GM19463 (cell line): ENCODE measurements at regions not wholly inside any gene's neighbourhood (a gene's known extent, or its start where the extent isn't known, plus 50 kb on each side); places are given as distances from the start of the nearest gene placed in this dataset.

ENCODE experiments used
- ATAC-seq: cut with Tn5 transposase; IDR thresholded peaks from one replicate; pipeline ENCODE4 v1.9.1; 2021; ENCODE audit warnings: mild to moderate bottlenecking, moderate library complexity; ENCODE audit not compliant: unreplicated experiment

GRCh38 chr1:30194046-30194619 lies 529.3 kb downstream of the MATN1 start:
- ATAC-seq = no peak

DNA sequence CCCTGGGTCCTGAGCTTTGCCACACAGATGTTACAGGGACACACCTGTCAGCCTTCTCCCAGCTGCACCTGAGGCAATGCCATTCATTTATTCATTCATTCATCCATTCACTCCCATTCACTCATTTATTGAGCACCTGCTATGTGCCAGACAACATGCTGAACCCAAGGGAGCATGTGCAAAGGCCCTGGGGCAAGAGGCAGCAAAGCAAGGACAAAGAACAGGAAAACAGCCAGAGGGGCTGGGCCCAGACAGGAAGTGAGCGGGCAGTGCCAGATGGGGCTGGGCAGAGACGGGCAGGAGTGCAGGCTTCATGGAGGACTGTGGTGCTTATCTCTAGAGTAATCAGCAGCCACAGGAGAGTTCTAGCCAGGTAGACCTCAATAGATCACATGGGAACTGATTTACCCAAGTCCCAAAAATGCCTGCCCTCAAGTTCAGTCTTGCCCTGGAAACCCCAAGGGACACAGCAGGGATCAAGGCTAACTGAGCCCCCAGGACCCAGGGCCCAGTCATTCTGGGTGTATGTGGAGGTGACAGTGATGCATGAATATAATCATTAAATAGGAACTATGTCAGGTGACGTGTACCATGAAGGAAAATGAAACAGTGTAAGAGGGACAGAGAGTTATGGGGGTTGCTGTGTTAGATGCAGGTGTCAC lies 530.3 kb downstream of the MATN1 start:
- no peak for ATAC-seq

- ATAC-seq = no peak
Observed at GRCh38 chr1:30191154-30191702, 532.2 kb downstream of the MATN1 start.

DNA sequence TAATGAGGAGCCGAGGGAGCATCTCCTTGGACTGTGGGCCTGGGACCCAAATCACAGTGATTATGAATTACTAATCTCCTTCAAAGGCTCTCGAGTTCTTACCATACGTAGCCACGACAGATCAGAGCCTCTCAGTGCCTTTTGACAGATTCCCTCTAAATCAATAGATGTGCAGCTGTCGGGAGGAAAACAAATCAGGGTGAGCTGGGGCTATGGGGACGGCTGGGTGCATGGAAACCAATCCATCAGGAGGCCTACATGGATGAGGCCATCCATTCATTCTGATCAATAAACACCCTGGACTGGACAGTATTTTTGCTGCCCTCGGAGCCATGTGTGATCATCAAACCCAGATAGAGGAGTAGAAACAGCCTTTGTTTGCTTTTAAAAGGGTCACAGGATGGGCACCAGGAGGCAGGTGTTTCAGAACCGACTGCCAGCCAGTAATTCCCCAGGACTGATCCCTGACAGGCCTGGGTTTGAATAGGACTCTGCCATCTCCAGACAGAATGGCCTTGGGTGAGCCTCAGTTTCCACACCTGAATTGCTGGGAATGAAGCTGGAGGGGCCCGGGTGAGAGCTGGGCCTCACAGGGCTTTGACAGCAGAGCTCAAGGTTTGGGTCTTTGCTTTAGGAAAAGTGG lies 532.8 kb downstream of the MATN1 start:
- ATAC-seq = no peak

DNA sequence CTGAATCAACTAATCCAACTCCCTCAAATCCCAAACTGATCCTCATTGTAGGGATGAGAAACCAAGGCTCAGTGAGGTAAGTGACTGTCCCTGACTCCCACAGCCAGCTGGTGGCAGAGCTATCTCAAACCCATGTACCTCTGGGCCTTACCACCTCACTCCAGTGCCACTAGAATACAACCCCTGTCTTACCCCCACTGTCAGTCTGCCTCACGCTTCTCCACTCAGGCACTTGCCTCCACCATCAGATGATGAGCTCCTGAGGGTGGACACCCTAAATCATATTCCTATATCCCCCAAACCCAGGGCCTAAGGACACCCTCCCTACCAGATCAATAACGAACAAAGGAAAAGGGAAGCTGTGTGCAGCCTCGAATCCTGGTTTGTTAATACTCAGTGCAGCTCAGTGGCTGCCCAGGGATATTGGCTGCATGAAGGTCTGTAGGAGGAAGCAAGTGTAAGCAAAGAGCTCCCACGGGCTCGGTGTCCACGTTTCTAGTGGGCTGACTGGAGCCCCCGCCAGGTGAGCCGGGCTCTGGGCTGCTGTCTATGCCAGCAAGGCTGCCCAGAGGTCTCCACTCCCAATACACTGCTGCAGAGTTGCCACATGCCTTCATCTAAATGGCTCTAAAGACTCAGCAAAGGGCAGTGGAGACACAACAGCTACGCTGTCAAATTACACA lies 533.4 kb downstream of the MATN1 start:
- ATAC-seq = no peak

DNA sequence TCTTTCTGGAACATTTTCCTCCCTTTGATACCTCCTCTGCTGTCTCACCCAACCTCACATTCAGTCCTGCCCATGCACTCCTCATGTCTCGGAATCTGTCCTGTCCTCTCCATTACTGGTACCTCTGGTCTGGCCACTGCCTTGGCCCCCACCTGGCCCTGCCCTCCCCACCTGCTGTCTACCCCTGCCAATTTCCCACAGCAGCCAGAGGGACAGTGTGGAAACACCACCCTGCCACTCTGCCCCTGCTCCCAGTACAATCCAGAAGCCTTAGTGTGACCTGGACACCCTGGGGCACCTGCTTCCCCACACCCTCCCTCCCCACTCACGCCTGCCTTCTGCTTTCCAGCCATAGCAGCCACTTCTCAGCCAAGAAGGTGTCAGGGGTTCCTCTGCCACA lies 534.4 kb downstream of the MATN1 start:
- ATAC-seq = no peak

GRCh38 chr1:30188329-30188728 lies 535.1 kb downstream of the MATN1 start:
- no peak for ATAC-seq

- no peak for ATAC-seq
Observed at GRCh38 chr1:30187413-30188023, 535.9 kb downstream of the MATN1 start.

DNA sequence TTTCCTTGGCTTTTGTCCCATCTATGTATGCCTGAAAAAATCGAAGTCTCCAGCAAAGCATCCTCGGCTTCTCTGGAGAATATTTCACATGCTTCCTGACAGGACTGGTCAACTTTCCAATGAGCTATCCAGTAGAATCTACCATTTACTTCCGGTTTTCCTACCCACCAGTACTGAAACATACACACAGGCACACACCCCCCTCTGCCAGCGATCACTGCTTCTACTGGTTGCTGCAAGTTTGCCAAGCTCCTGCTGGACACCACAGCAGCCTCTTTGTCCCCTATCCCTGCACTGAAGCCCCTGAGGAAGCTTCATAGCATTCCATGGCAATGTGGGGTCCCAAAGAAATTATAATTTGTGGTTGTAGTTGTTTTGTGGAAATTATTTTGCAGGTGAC lies 536.8 kb downstream of the MATN1 start:
- no peak for ATAC-seq

- ATAC-seq = no peak
Observed at GRCh38 chr1:30185809-30186208, 537.6 kb downstream of the MATN1 start.

DNA sequence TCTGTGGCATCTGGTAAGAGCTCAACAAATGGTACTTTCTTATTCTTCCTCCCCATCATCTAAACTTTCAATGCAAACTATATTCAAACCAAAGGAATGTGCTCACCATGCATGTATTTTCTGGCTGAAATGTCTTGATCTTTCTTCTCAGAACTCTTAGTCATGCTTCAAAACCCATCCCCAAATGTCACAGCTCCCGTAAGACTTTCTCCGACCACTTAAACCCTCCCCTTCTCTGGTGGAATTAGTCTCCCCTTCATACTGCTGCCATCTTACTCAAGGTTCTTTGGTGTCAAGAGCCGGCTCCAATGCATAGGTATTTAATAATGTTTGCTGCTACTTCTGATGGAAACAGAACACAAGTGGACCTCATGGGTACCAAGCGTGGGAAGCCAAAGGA lies 538.1 kb downstream of the MATN1 start:
- ATAC-seq = no peak

DNA sequence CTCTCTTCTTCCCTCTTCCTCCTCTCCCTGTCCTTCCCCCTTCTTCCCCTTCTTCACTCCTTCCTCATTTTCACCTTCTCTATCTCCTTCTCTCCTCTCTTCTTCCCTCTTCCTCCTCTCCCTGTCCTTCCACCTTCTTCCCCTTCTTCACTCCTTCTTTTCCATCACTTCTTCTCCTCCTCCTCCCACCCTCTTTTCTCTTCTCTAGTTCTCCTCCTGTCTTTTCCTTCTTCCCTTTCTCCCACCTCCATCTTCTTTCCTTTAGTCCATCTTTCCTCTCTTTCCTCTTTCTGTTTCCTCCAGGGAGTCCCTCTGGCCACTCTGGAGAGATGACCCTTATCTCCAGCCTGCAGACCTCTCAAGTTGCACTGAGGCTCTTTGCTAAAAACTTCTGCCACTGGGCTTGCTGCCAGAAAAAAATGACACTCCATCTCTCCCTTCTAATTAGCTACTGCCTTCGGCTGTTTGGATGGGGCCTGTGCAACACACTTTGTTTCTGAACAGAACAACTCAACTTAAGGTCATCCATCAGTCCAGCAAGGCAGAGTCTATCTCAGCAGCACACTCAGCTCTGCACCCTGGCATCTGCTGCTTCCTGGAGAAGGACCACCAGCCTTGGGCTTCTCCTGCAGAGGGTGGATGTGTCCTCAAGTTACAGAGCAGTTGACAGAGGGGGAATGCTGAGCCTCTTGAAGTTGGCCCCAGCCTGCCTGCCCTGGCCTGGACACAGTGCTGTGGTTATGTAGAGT lies 538.8 kb downstream of the MATN1 start:
- no peak for ATAC-seq

GRCh38 chr1:30183895-30184294 lies 539.5 kb downstream of the MATN1 start:
- ATAC-seq = no peak

DNA sequence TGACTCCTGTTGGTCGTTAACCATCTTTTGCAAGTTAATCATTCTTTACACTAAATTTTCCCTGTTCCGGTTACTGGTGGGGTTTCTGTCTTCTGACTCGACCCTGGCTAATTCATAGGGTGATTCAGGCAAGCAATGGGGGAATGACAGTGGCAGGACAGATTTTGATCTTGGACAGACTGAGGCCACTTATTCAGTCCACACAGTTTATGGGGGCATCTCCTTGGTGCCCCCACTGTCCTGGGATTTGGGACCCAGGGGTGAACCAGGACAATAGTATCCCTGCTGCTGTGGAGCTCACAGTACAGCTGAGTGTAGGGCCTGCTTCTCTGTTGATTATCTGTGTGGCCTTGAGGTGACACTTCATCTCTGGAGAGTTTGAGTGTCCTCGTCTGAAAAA lies 540.4 kb downstream of the MATN1 start:
- ATAC-seq = no peak

DNA sequence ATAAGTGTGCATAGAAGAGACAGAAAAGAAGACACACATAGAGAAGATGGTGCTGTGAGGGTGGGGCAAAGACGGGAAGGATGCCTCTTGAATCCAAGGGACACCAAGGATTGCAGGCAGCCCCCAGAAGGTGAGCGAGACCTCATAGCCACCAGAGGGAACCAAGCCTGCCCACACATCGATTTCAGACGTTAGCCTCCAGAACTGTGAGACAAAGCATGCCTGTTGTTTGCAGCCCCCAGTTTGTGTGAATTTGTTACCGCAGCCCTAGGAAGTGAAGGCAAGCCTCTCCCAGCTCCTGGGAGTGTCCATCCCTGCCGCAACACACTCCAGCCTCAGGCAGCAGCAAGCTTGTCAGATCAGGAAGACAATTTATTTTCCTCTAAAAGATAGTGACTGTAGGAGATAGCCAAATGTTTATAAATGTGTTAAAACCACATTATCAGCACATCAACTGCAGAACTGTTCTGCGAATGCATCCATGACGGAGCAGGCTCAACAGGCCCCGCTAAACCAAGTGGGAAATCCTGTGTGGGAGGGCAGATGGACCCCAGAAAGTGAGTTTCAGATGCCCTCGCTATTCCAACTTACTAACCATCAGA lies 543.3 kb downstream of the MATN1 start:
- no peak for ATAC-seq

GRCh38 chr1:30176477-30176876 lies 546.9 kb downstream of the MATN1 start:
- no peak for ATAC-seq

DNA sequence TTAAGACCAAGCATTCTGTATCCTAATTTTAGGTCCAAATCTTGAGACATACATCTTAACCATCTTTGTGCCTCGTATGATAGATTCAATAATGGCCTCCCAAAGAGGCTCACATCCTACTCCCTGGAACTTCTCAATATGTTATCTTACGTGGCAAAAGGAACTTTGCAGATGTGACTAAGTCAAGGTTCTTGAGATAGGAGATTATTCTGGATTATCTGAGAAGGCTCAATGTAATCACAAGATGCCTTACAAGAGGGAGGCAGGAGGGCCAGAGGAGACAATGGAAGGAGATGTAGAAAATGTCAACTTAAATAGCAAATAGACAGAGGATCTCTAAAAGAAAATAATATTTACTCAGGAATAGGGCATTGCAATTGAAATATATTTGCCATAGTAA lies 548.9 kb downstream of the MATN1 start:
- ATAC-seq = no peak

- ATAC-seq = no peak
Observed at GRCh38 chr1:30173560-30173959, 549.8 kb downstream of the MATN1 start.

- ATAC-seq = no peak
Observed at GRCh38 chr1:30172757-30173156, 550.6 kb downstream of the MATN1 start.

DNA sequence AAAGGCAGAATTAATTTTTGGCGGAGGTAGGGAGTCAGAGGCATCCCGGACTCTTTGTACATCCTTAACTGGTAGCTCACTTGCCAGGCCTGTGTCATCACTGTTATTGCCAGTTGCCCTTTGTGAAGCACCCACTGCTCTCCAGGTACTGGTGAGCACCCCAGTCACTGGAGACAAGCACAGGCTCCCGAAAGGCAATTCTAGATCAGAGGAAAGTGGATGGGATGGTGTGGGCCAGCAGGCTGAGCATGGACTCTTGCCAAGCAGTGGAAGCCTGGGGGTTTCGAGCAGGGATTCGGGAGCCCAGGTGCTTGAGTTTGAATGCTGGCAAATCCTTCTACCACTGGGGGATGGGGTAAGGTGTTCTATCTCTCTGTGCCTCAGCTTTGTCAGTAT lies 551.1 kb downstream of the MATN1 start:
- ATAC-seq = no peak
